Lower lobe of right lung (tissue), 2 donors: ENCODE measurements at regions not wholly inside any gene's neighbourhood (a gene's known extent, or its start where the extent isn't known, plus 50 kb on each side); places are given as distances from the start of the nearest gene placed in this dataset.
A peak's percentile ranks its signal among the peaks of the same experiment; 100 is the strongest.

Experiments
- ATAC-seq, 2 donors: fragments of 200-7000 bp; cut with Tn5 transposase; one replicate each; pipeline ENCODE4 v1.9.1; 2020 to 2022; ENCODE audit warnings: mild to moderate bottlenecking in 2 of 2, moderate library complexity in 2 of 2
- DNase-seq: peaks from one replicate; pipeline ENCODE4 v3.0.0-alpha.2; 2020
- H3K27ac ChIP-seq: fragments of 200-600 bp; one replicate; pipeline ENCODE4 v1.8.0; 2022
- H3K27me3 ChIP-seq: fragments of 200-600 bp; one replicate; pipeline ENCODE4 v1.8.0; 2022; ENCODE audit warnings: low read depth
- H3K36me3 ChIP-seq: fragments of 200-600 bp; one replicate; pipeline ENCODE4 v1.8.0; 2022; ENCODE audit warnings: mild to moderate bottlenecking
- H3K4me1 ChIP-seq: fragments of 200-600 bp; one replicate; pipeline ENCODE4 v1.8.0; 2022
- H3K4me3 ChIP-seq: fragments of 200-600 bp; one replicate; pipeline ENCODE4 v1.8.0; 2022; ENCODE audit warnings: mild to moderate bottlenecking
- H3K9me3 ChIP-seq: fragments of 200-600 bp; one replicate; pipeline ENCODE4 v1.8.0; 2022
- intact Hi-C: fragments of 100-400 bp; cut with DNase I; formaldehyde crosslinking; loops from one replicate; pipeline ENCODE4 v1.11.0; 2022
- TF ChIP-seq, protein P1 (sequence below): fragments of 200-600 bp; IDR thresholded peaks from one replicate; pipeline ENCODE4 v1.8.0; 2022; ENCODE audit warnings: antibody characterized with exemption, mild to moderate bottlenecking
- donor health status: DM: no; HTN: yes; CAD: no; lungs with severe emphysema.

DNA sequence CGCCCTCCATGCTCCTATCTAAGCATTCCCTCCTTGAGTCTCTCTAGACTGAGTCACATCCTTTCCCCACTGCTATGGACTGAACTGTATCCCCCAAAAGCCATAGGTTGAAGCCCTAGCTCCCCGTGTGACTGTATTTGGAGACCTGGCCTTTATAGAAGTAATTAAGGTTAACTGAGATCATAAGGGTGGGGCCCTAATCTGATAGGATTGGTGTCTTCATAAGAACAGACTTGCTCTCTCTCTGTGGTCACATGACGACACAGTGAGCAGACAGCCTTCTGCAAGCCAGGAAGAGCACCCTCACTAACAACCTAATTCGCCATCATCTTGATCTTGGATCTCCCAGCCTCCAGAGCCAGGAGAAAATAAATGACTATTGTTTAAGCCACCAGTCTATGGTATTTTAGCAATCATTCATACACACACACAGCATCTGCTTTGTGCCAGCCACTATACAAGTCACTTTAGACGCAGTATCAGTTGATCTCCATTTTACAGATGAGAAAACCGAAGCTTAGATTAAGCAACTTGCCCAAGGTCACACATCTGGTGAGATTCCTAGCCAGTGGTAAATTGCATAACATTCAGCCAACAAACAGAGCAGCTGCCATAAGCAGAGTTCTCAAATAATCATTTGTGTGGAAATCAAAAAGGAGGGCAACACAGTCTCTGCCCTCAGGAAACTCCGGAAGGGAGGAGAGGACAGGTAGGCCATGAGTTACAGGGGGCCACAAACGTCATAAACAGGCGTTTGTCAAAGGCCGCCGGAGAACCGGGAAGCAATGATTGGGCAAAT lies 66.3 kb upstream of the HES1 start:
- Histone ChIP-seq H3K9me3 (no peaks in the 10 kb centered on the region), H3K4me1 (peaks cover 21% of the 10 kb centered on the region), H3K4me3 (no peak overlapping the region), H3K27me3 (no peaks in the 10 kb centered on the region), H3K27ac (no peak overlapping the region), H3K36me3 (no peaks in the 10 kb centered on the region)
- DNase-seq = no peak
- ATAC-seq = no peak
- intact Hi-C loops = no loop called here
- TF ChIP-seq, protein P1, sequence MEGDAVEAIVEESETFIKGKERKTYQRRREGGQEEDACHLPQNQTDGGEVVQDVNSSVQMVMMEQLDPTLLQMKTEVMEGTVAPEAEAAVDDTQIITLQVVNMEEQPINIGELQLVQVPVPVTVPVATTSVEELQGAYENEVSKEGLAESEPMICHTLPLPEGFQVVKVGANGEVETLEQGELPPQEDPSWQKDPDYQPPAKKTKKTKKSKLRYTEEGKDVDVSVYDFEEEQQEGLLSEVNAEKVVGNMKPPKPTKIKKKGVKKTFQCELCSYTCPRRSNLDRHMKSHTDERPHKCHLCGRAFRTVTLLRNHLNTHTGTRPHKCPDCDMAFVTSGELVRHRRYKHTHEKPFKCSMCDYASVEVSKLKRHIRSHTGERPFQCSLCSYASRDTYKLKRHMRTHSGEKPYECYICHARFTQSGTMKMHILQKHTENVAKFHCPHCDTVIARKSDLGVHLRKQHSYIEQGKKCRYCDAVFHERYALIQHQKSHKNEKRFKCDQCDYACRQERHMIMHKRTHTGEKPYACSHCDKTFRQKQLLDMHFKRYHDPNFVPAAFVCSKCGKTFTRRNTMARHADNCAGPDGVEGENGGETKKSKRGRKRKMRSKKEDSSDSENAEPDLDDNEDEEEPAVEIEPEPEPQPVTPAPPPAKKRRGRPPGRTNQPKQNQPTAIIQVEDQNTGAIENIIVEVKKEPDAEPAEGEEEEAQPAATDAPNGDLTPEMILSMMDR = no peak

DNA sequence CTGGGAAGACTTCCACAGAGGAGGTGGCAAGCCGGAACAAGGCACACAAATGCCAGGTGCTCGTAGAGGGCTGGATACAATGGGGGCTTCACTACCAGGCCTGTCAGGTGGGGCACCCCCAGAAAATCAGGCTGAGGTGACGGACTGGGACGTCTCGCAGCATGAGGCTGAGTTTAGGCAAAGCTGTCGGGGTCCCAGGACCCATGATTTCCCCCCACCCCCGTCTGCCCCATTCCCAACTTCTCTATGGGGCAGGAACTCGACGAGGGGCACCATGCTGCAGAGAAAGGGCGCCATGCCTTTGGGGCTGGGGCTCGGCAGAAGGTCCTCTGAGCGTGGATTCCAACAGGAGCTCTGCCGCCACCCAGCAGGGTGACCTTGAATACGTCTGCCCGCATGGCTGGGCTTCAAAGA lies 65.7 kb upstream of the HES1 start:
- H3K36me3 ChIP-seq = no peaks in the 10 kb centered on the region
- no peaks in the 10 kb centered on the region for H3K9me3 ChIP-seq
- no peak for ATAC-seq
- peaks cover 21% of the 10 kb centered on the region for H3K4me1 ChIP-seq
- TF ChIP-seq, protein P1 = no peak
- peak overlapping the region; percentile 57 for H3K4me3 ChIP-seq
- no peaks in the 10 kb centered on the region for H3K27me3 ChIP-seq
- H3K27ac ChIP-seq = peak overlapping the region; percentile 75
- intact Hi-C loops = no loop called here
- no peak for DNase-seq

DNA sequence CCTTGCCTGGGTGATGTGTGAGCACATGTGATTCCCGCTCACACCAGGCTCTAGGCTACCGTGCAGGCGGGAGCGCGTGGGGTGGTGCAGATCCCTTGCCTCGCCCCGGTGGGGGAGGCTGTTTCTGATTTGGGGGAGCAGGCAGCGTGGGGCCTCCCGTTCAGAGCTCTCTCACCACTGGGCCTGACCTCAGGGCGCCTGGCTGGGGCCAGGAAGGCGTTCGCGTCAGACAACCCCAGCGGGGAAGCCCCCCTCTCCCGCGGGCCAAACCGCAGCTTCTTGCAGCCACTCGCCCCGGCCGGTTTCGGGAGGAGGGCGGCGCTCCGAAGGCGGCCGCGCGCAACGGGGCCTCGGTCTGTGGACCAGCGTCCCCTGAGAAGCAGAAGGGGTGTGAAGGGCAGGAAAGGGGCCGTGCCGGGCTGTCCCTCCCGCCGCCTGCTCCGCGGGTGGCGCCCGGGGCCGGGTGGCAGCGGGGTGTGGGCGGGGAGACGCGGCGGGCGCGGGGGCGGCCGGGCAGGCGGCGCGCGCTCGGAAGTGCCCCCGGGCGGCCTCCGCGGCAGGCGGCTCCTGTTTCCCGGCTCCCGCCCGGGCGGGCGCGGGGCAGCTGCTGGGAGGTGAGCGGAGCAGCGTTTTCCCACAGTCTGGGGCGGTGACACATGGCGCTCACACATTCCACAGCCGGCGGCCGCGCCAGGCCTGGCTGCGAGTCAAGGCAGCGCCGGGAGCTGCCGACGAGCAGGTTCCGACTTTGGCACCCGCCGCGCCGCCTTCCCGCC lies 65.1 kb upstream of the HES1 start:
- TF ChIP-seq, protein P1 = no peak
- H3K27me3 ChIP-seq = no peaks in the 10 kb centered on the region
- ATAC-seq (peak; percentile 90), DNase-seq (peak; percentile 87)
- H3K4me1 ChIP-seq = peaks cover 21% of the 10 kb centered on the region
- H3K36me3 ChIP-seq = no peaks in the 10 kb centered on the region
- no peaks in the 10 kb centered on the region for H3K9me3 ChIP-seq
- H3K27ac ChIP-seq = peak overlapping the region; percentile 75
- intact Hi-C loops = no loop called here
- peak overlapping the region; percentile 57 for H3K4me3 ChIP-seq

- Histone ChIP-seq H3K36me3 (no peaks in the 10 kb centered on the region), H3K9me3 (no peaks in the 10 kb centered on the region), H3K4me1 (peaks cover 21% of the 10 kb centered on the region), H3K27me3 (no peaks in the 10 kb centered on the region), H3K27ac (no peak overlapping the region), H3K4me3 (no peak overlapping the region)
- DNase-seq = no peak
- ATAC-seq = no peak
- TF ChIP-seq, protein P1 = no peak
- intact Hi-C loops = no loop called here
These were observed 63.9 kb upstream of the HES1 start for GRCh38 chr3:194072097-194072428.

DNA sequence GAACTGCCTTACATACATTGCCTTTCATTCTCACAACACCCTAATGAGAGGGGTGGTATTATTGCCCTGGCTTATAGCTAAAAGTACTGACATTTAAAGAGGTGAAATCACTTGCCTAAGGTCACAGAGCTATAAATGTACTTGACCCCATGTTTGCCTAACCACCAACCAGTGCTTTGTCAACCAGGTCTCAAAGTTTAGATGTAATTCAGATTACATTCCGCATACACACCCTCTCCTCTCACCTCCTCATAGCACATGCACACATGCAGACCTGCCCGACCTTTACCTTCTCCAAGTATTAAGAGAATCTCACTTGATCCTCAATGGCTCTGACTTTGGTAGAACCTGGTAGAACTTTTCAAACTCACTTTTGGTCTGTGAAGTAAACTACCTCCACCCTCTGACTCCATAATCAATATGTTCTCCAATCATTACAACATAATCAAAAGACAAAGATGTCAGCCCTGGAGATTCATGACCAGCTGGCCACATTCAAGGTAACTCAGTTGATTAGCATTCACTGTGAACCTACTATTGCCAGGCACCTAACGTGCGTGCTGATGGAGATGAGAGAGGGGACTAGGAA lies 63.2 kb upstream of the HES1 start:
- Histone ChIP-seq H3K27me3 (no peaks in the 10 kb centered on the region), H3K4me1 (peaks cover 21% of the 10 kb centered on the region), H3K36me3 (no peaks in the 10 kb centered on the region), H3K4me3 (no peak overlapping the region), H3K27ac (no peak overlapping the region), H3K9me3 (no peaks in the 10 kb centered on the region)
- no peak for ATAC-seq
- intact Hi-C loops = no loop called here
- DNase-seq = no peak
- TF ChIP-seq, protein P1 = no peak
